GM10248 (cell line): ENCODE measurements at regions not wholly inside any gene's neighbourhood (a gene's known extent, or its start where the extent isn't known, plus 50 kb on each side); places are given as distances from the start of the nearest gene placed in this dataset.
"Not testable (repeated sequence)": the region's sequence is repeated elsewhere in the genome, so short reads cannot be mapped to it uniquely, and the experiment has no call there.

ENCODE experiments used
- CTCF ChIA-PET: fragments of 300-600 bp; sonication (Branson Sonifier 250); formaldehyde crosslinking; extraction: SDS; loops from one replicate; lab custom pipeline; 2021; ENCODE audit warnings: antibody characterized with exemption; lab: Yijun Ruan, JAX
- POLR2A ChIA-PET: fragments of 350-650 bp; sonication (Branson Sonifier 250); formaldehyde crosslinking; extraction: SDS; loops from one replicate; lab custom pipeline; 2020; ENCODE audit warnings: antibody characterized with exemption; lab: Yijun Ruan, JAX
- DNase-seq: peaks from one replicate; pipeline ENCODE4 v3.0.0; 2012; ENCODE audit errors: extremely low spot score
- CTCF ChIP-seq: IDR thresholded peaks from 2 replicates; pipeline ENCODE4 v1.5.1; 2012; ENCODE audit warnings: mild to moderate bottlenecking, low read depth; ENCODE audit errors: extremely low read depth, missing control alignments, control extremely low read depth

GRCh38 chr6:15741405-15741804 is 78.6 kb upstream of the DTNBP1 start:
- CTCF ChIA-PET, result no interaction called here
- POLR2A ChIA-PET, result no interaction called here

GRCh38 chr6:15739867-15740266 is 77.0 kb upstream of the DTNBP1 start:
- ChIA-PET POLR2A (no interaction called here), CTCF (no interaction called here)
- DNase-seq, result no peak
- no peak for TF ChIP-seq CTCF

More at GRCh38 chr6:15741405-15741804, 78.6 kb upstream of the DTNBP1 start:
- DNase-seq, result no peak
- no peak for TF ChIP-seq CTCF

- TF ChIP-seq CTCF, result no peak
- POLR2A ChIA-PET, result no interaction called here
Observed at GRCh38 chr6:15739353-15739752, 76.5 kb upstream of the DTNBP1 start.

GRCh38 chr6:15738195-15738594 is 75.4 kb upstream of the DTNBP1 start:
- POLR2A ChIA-PET, DNase-seq, CTCF ChIA-PET: not testable (repeated sequence)

More at GRCh38 chr6:15739353-15739752, 76.5 kb upstream of the DTNBP1 start:
- no peak for DNase-seq
- CTCF ChIA-PET, result no interaction called here

- TF ChIP-seq CTCF, result no peak
- ChIA-PET POLR2A (no interaction called here), CTCF (interaction anchor here (0.9 kb wide), 1 partner anchor 392 kb away, joined by 3 read pairs; the partner anchor contains the start of gene MYLIP)
- no peak for DNase-seq
Observed at GRCh38 chr6:15736297-15736696, 73.5 kb upstream of the DTNBP1 start.

- no peak for TF ChIP-seq CTCF
- POLR2A ChIA-PET, result no interaction called here
- CTCF ChIA-PET, result no interaction called here
- DNase-seq, result peak; percentile 17
Observed at GRCh38 chr6:15735567-15736265, 72.9 kb upstream of the DTNBP1 start.

GRCh38 chr6:15734118-15734897 is 71.5 kb upstream of the DTNBP1 start:
- ChIA-PET POLR2A (no interaction called here), CTCF (interaction anchor here (0.9 to 1.4 kb wide), 6 partner anchors 25 to 397 kb away, joined by 3 to 5 read pairs (median 4); partner anchors contain the start of gene MYLIP)
- TF ChIP-seq CTCF, result no peak
- DNase-seq, result no peak
